Activated T-helper 2 cell treated with anti-CD3 and anti-CD28 coated beads, Interferon-gamma antibody, Interleukin-2, Interleukin-4, amounts not matched to agents 10 μg/mL and 5 μg/mL and 100 μg/mL, durations not matched to agents 14 hours and 24 hours and 36 hours (primary cell): ENCODE measurements at regions not wholly inside any gene's neighbourhood (a gene's known extent, or its start where the extent isn't known, plus 50 kb on each side); places are given as distances from the start of the nearest gene placed in this dataset.
"Not testable (repeated sequence)": the region's sequence is repeated elsewhere in the genome, so short reads cannot be mapped to it uniquely, and the experiment has no call there.

ENCODE experiments used
- DNase-seq: peaks from one replicate; pipeline ENCODE4 v3.0.0; 2021; ENCODE audit warnings: low spot score
- H3K27ac Mint-ChIP-seq: one replicate; pipeline ENCODE4 v1.8.0; 2021; ENCODE audit warnings: mixed read lengths
- H3K27me3 Mint-ChIP-seq: one replicate; pipeline ENCODE4 v1.8.0; 2021; ENCODE audit warnings: low read depth, mixed read lengths
- H3K36me3 Mint-ChIP-seq: one replicate; pipeline ENCODE4 v1.8.0; 2021; ENCODE audit warnings: low read depth, mixed read lengths
- H3K4me1 Mint-ChIP-seq: one replicate; pipeline ENCODE4 v1.8.0; 2021; ENCODE audit warnings: low read depth, mixed read lengths
- H3K4me3 Mint-ChIP-seq: one replicate; pipeline ENCODE4 v1.8.0; 2021; ENCODE audit warnings: low read depth, mild to moderate bottlenecking, moderate library complexity, mixed read lengths
- H3K9me3 Mint-ChIP-seq: one replicate; pipeline ENCODE4 v1.8.0; 2021; ENCODE audit warnings: mixed read lengths
- intact Hi-C: fragments of 100-400 bp; cut with micrococcal nuclease; formaldehyde crosslinking; loops from one replicate; pipeline ENCODE4 v1.15.1; 2023

DNA sequence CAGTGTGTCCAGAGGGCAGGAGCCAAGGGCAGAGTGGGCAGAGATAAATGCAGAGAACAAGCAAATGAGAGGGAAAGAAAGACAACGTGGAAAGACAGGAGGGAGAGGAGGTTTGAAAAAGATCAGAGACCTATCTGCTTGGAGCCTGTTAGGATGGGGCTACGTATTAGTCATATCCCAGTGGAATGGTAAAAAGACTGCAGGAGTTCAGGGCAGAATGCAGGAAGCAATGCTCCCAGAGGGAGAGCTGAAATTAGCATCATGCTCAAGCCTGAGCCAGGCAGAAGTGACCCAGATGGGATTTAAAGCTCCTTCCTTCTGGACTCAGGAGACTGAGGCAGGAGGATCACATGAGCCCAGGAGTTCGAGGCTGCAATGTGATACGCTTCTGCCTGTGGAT is 261.3 kb upstream of the CHRM3 start:
- no peaks in the 10 kb centered on the region for H3K4me1 Mint-ChIP-seq
- H3K27me3 Mint-ChIP-seq = no peaks in the 10 kb centered on the region
- H3K27ac Mint-ChIP-seq = no peak overlapping the region
- no peaks in the 10 kb centered on the region for H3K9me3 Mint-ChIP-seq
- no peak for DNase-seq
- H3K4me3 Mint-ChIP-seq = no peak overlapping the region
- intact Hi-C loops = no loop called here
- H3K36me3 Mint-ChIP-seq = no peaks in the 10 kb centered on the region

- H3K36me3 Mint-ChIP-seq = no peaks in the 10 kb centered on the region
- no peak overlapping the region for H3K27ac Mint-ChIP-seq
- H3K9me3 Mint-ChIP-seq = no peaks in the 10 kb centered on the region
- no peaks in the 10 kb centered on the region for H3K4me1 Mint-ChIP-seq
- intact Hi-C loops = no loop called here
- no peak for DNase-seq
- no peaks in the 10 kb centered on the region for H3K27me3 Mint-ChIP-seq
- H3K4me3 Mint-ChIP-seq = no peak overlapping the region
Measured at GRCh38 chr1:239123260-239123659, 263.1 kb upstream of the CHRM3 start.

- intact Hi-C loops = no loop called here
- no peak for DNase-seq
- no peaks in the 10 kb centered on the region for H3K4me1 Mint-ChIP-seq
- H3K27me3 Mint-ChIP-seq = no peaks in the 10 kb centered on the region
- H3K9me3 Mint-ChIP-seq = no peaks in the 10 kb centered on the region
- no peaks in the 10 kb centered on the region for H3K36me3 Mint-ChIP-seq
- no peak overlapping the region for H3K4me3 Mint-ChIP-seq
- no peak overlapping the region for H3K27ac Mint-ChIP-seq
Measured at GRCh38 chr1:239112101-239112935, 274.1 kb upstream of the CHRM3 start.

DNA sequence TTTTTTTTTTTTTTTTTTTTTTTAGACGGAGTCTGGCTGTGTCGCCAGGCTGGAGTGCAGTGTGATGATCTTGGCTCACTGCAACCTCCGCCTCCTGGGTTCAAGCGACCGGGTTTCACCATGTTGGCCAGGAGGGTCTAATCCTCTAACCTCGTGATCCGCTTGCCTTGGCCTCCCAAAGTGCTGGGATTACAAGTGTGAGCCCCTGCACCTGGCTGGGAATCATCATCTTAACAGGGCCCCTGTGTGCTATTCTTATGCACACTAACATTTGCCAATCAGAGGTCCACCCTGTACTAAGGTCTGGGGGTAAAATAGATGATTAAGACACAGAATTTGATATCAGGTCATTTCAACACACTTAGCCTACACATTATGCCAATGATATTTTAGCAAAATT is 278.7 kb upstream of the CHRM3 start:
- no peaks in the 10 kb centered on the region for H3K36me3 Mint-ChIP-seq
- H3K4me3 Mint-ChIP-seq = no peak overlapping the region
- no peak overlapping the region for H3K27ac Mint-ChIP-seq
- H3K4me1 Mint-ChIP-seq = no peaks in the 10 kb centered on the region
- DNase-seq = no peak
- peaks cover 6% of the 10 kb centered on the region for H3K9me3 Mint-ChIP-seq
- intact Hi-C loops = no loop called here
- no peaks in the 10 kb centered on the region for H3K27me3 Mint-ChIP-seq

GRCh38 chr1:239106689-239107088 is 279.7 kb upstream of the CHRM3 start:
- DNase-seq, H3K27me3 Mint-ChIP-seq, H3K4me1 Mint-ChIP-seq, H3K27ac Mint-ChIP-seq, intact Hi-C loops, H3K36me3 Mint-ChIP-seq, H3K4me3 Mint-ChIP-seq, H3K9me3 Mint-ChIP-seq: not testable (repeated sequence)

GRCh38 chr1:239098400-239099037 is 287.8 kb upstream of the CHRM3 start:
- Mint-ChIP-seq H3K4me1 (no peaks in the 10 kb centered on the region), H3K9me3 (no peaks in the 10 kb centered on the region), H3K4me3 (no peak overlapping the region), H3K27me3 (no peaks in the 10 kb centered on the region), H3K27ac (no peak overlapping the region), H3K36me3 (no peaks in the 10 kb centered on the region)
- no peak for DNase-seq
- intact Hi-C loops = no loop called here

GRCh38 chr1:239091537-239091936 is 294.8 kb upstream of the CHRM3 start:
- H3K4me1 Mint-ChIP-seq = no peaks in the 10 kb centered on the region

DNA sequence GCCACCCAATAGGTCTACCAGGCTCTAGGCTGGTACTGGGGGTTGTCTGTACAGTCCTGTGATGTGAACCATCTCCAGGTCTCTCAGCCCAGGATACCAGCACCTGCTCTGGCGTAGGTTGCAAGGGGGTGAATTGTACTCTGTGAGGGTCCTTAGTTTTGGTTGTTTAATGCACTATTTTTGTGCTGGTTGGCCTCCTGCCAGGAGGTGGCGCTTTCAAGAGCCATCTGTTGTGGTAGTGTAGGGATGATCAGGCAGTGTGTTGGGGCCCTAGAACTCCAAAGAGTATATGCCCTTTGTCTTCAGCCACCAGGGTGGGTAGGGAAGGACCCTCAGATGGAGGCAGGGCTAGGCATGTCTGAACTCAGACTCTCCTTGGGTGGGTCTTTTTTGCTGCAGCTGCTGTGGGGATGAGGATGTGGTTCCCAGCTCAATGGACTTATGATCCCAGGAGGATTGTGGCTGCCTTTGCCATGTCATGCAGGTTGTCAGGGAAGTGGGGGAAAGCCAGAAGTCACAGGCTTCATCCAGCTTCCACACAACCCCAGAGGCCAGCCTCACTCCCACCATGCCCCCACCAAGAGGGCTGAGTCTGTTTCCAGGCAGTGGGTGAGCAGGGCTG is 301.8 kb upstream of the CHRM3 start:
- intact Hi-C loops = no loop called here
- H3K27ac Mint-ChIP-seq = no peak overlapping the region
- no peaks in the 10 kb centered on the region for H3K36me3 Mint-ChIP-seq
- H3K4me1 Mint-ChIP-seq = no peaks in the 10 kb centered on the region
- peaks cover 12% of the 10 kb centered on the region for H3K9me3 Mint-ChIP-seq
- H3K27me3 Mint-ChIP-seq = no peaks in the 10 kb centered on the region
- H3K4me3 Mint-ChIP-seq = no peak overlapping the region
- no peak for DNase-seq

More at GRCh38 chr1:239091537-239091936, 294.8 kb upstream of the CHRM3 start:
- no peak overlapping the region for H3K4me3 Mint-ChIP-seq
- no peak overlapping the region for H3K27ac Mint-ChIP-seq
- H3K36me3 Mint-ChIP-seq = no peaks in the 10 kb centered on the region
- no peaks in the 10 kb centered on the region for H3K27me3 Mint-ChIP-seq
- intact Hi-C loops = no loop called here
- DNase-seq = no peak
- H3K9me3 Mint-ChIP-seq = no peaks in the 10 kb centered on the region

- H3K27ac Mint-ChIP-seq, DNase-seq, H3K4me1 Mint-ChIP-seq, H3K4me3 Mint-ChIP-seq, H3K36me3 Mint-ChIP-seq, intact Hi-C loops, H3K27me3 Mint-ChIP-seq: not testable (repeated sequence)
- H3K9me3 Mint-ChIP-seq = peaks cover 15% of the 10 kb centered on the region
Measured at GRCh38 chr1:239081947-239082346, 304.4 kb upstream of the CHRM3 start.

DNA sequence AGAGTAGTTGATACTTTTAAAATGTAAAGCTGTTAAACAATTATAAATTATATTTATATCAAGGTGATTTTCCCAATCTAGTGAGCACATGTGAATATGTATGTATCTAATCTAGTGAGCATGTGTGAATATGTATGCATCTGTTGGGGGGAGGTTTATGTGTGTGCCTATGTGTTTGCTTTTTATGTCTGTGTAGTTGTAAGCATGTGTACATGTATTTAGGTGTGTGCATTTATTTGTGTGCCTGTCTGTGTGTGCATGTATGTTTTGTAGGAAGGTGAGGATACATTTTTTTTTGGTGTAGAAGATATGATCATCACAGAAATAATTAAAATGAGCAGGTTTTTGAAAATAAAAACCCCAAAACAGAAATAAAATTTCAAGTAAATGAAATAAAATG is 318.9 kb upstream of the CHRM3 start:
- Mint-ChIP-seq H3K4me3 (no peak overlapping the region), H3K9me3 (no peaks in the 10 kb centered on the region), H3K27me3 (no peaks in the 10 kb centered on the region), H3K27ac (no peak overlapping the region), H3K36me3 (no peaks in the 10 kb centered on the region), H3K4me1 (no peaks in the 10 kb centered on the region)
- intact Hi-C loops = no loop called here
- DNase-seq = no peak

DNA sequence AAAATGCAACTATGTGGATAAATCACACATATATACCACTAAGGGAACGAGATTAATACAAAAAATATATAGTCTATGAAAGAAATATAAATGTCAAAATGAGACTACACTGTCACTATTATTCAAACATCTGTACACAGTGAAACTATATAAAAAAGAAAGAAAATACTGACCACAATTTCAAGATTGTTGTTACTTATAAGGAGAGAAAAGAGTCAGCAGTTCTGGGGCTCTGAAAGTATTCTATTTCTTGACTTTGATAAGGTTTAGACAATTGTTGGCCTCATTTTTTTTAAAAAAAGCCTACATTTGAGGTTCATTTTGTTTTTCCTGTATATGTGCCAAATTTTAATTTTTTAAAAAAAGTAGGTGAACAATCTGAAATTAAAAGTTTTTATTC is 319.3 kb upstream of the CHRM3 start:
- H3K4me3 Mint-ChIP-seq = no peak overlapping the region
- intact Hi-C loops = no loop called here
- H3K27ac Mint-ChIP-seq = no peak overlapping the region
- H3K9me3 Mint-ChIP-seq = no peaks in the 10 kb centered on the region
- DNase-seq = no peak
- H3K4me1 Mint-ChIP-seq = no peaks in the 10 kb centered on the region
- H3K36me3 Mint-ChIP-seq = no peaks in the 10 kb centered on the region
- H3K27me3 Mint-ChIP-seq = no peaks in the 10 kb centered on the region

- intact Hi-C loops = no loop called here
- DNase-seq = no peak
- no peaks in the 10 kb centered on the region for H3K4me1 Mint-ChIP-seq
- H3K9me3 Mint-ChIP-seq = no peaks in the 10 kb centered on the region
- no peaks in the 10 kb centered on the region for H3K36me3 Mint-ChIP-seq
- no peaks in the 10 kb centered on the region for H3K27me3 Mint-ChIP-seq
- H3K27ac Mint-ChIP-seq = no peak overlapping the region
- no peak overlapping the region for H3K4me3 Mint-ChIP-seq
Measured at GRCh38 chr1:239061770-239062169, 324.6 kb upstream of the CHRM3 start.

GRCh38 chr1:239058190-239058589 is 328.2 kb upstream of the CHRM3 start:
- no peak overlapping the region for H3K27ac Mint-ChIP-seq
- intact Hi-C loops = no loop called here
- DNase-seq = no peak
- no peaks in the 10 kb centered on the region for H3K4me1 Mint-ChIP-seq
- H3K4me3 Mint-ChIP-seq = no peak overlapping the region
- H3K9me3 Mint-ChIP-seq = peaks cover 14% of the 10 kb centered on the region
- no peaks in the 10 kb centered on the region for H3K27me3 Mint-ChIP-seq
- no peaks in the 10 kb centered on the region for H3K36me3 Mint-ChIP-seq
